Keratinocyte (primary cell): ENCODE measurements at regions not wholly inside any gene's neighbourhood (a gene's known extent, or its start where the extent isn't known, plus 50 kb on each side); places are given as distances from the start of the nearest gene placed in this dataset.

Experiments used
- DNase-seq: peaks from one replicate; pipeline ENCODE4 v3.0.0-alpha.2; 2011; ENCODE audit warnings: low read depth, missing footprints, low spot score
- FAIRE-seq: peaks from 2 replicates; lab custom pipeline; 2011; peaks lifted over from hg19 to GRCh38; lab: Jason Lieb, UNC
- H2AFZ ChIP-seq: 2 replicates; pipeline ENCODE4 v1.6.0; 2012; ENCODE audit warnings: low read length, control low read depth, inconsistent platforms; ENCODE audit not compliant: control insufficient read depth
- H3K27ac ChIP-seq: 2 replicates; pipeline ENCODE4 v1.5.1; 2011; ENCODE audit warnings: low read length; ENCODE audit not compliant: control insufficient read depth, insufficient read depth
- H3K27me3 ChIP-seq: 3 replicates; pipeline ENCODE4 v1.6.0; 2011; ENCODE audit warnings: low read length; ENCODE audit not compliant: control insufficient read depth, insufficient read depth; ENCODE audit errors: extremely low read depth
- H3K36me3 ChIP-seq, 2 experiments: 2 replicates in 1 of 2; 3 replicates in 1 of 2; pipeline ENCODE4 v1.5.1; 2011; ENCODE audit warnings: low read length in 2 of 2, mild to moderate bottlenecking in 1 of 2; ENCODE audit not compliant: control insufficient read depth in 2 of 2, insufficient read depth in 2 of 2; ENCODE audit errors: extremely low read depth in 1 of 2
- H3K4me1 ChIP-seq: 3 replicates; pipeline ENCODE4 v1.5.1; 2011; ENCODE audit warnings: low read length; ENCODE audit not compliant: control insufficient read depth, insufficient read depth; ENCODE audit errors: extremely low read depth
- H3K4me2 ChIP-seq: 3 replicates; pipeline ENCODE4 v1.6.0; 2011; ENCODE audit warnings: low read depth, low read length; ENCODE audit not compliant: control insufficient read depth, insufficient read depth; ENCODE audit errors: extremely low read depth
- H3K4me3 ChIP-seq, 3 experiments: fragments of 200-600 bp in 1 of 3; sonication (generic) in 1 of 3; 2 replicates in 2 of 3; 3 replicates in 1 of 3; pipeline ENCODE4 v1.5.1; 2011 to 2016; ENCODE audit warnings: low read length in 3 of 3, mild to moderate bottlenecking in 3 of 3, control low read depth in 2 of 3, inconsistent platforms in 1 of 3, low read depth in 1 of 3, mixed read lengths in 1 of 3, mixed run types in 1 of 3, moderate library complexity in 1 of 3; ENCODE audit not compliant: control insufficient read depth in 2 of 3, insufficient read depth in 2 of 3; ENCODE audit errors: extremely low read depth in 1 of 3
- H3K79me2 ChIP-seq: 2 replicates; pipeline ENCODE4 v1.6.0; 2012; ENCODE audit warnings: low read length; ENCODE audit not compliant: control insufficient read depth, insufficient read depth
- H3K9ac ChIP-seq: 3 replicates; pipeline ENCODE4 v1.6.0; 2011; ENCODE audit warnings: low read length; ENCODE audit not compliant: control insufficient read depth, insufficient read depth; ENCODE audit errors: extremely low read depth
- H3K9me1 ChIP-seq: 3 replicates; pipeline ENCODE4 v1.6.0; 2011; ENCODE audit warnings: low read length; ENCODE audit not compliant: control insufficient read depth, insufficient read depth; ENCODE audit errors: extremely low read depth
- H3K9me3 ChIP-seq: 2 replicates; pipeline ENCODE4 v1.5.1; 2012; ENCODE audit warnings: low read depth, low read length; ENCODE audit not compliant: control insufficient read depth
- H4K20me1 ChIP-seq: 3 replicates; pipeline ENCODE4 v1.6.0; 2011; ENCODE audit warnings: low read length; ENCODE audit not compliant: control insufficient read depth, insufficient read depth; ENCODE audit errors: extremely low read depth
- EZH2 ChIP-seq: IDR thresholded peaks from one replicate; pipeline ENCODE4 v1.6.1; 2012; ENCODE audit warnings: inconsistent platforms, mild to moderate bottlenecking, low read length, moderate library complexity
- dilution Hi-C: fragments of 300-500 bp; cut with MboI; formaldehyde crosslinking; loops from one replicate; pipeline ENCODE4 v1.7.0; 2020; ENCODE audit warnings: low sequenced_read_pairs; ENCODE audit not compliant: extremely low pct_ligation_motif_present
- TF ChIP-seq, protein P1 (sequence below), 3 experiments: IDR thresholded peaks in 1 of 3; conservative IDR thresholded peaks in 1 of 3; optimal IDR thresholded peaks in 1 of 3; 2 replicates in 2 of 3; 3 replicates in 1 of 3; pipeline versions ENCODE3 to v1.5.1; 2011; ENCODE audit warnings: low read length in 3 of 3, mild to moderate bottlenecking in 3 of 3, moderate library complexity in 2 of 3, control low read depth in 1 of 3, inconsistent platforms in 1 of 3; ENCODE audit not compliant: insufficient read depth in 2 of 3; ENCODE audit errors: extremely low read depth in 1 of 3

DNA sequence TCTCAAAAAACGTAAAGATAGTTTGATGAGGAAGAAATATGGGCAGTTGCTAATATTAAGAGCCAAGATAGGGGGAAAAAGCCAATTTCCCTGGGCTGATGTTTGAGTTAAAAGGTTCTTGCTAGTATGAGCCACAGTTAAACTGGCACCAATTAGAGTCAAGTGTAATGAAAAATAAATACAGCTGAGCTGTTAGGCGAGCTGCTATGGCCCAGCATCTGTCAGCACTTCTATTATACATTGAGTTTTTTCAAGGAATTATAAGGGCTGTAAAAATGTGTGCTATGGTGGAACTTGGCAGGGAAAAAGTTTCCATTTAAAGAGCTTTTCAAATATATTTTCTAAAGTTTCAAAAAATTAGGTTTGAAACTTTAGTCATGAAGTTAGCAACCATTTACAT lies 279.6 kb downstream of the CYRIA start:
- Histone ChIP-seq H3K9me3 (no peaks in the 10 kb centered on the region), H3K4me1 (no peaks in the 10 kb centered on the region), H2AFZ (no peak overlapping the region), H3K4me3 (no peak overlapping the region), H3K9me1 (no peaks in the 10 kb centered on the region), H4K20me1 (no peaks in the 10 kb centered on the region), H3K36me3 (no peaks in the 10 kb centered on the region), H3K79me2 (no peaks in the 10 kb centered on the region), H3K27ac (no peak overlapping the region), H3K4me2 (no peak overlapping the region), H3K27me3 (no peaks in the 10 kb centered on the region), H3K9ac (no peak overlapping the region)
- no peak for FAIRE-seq
- dilution Hi-C loops: no loop called here
- no peak for TF ChIP-seq EZH2
- TF ChIP-seq, protein P1, sequence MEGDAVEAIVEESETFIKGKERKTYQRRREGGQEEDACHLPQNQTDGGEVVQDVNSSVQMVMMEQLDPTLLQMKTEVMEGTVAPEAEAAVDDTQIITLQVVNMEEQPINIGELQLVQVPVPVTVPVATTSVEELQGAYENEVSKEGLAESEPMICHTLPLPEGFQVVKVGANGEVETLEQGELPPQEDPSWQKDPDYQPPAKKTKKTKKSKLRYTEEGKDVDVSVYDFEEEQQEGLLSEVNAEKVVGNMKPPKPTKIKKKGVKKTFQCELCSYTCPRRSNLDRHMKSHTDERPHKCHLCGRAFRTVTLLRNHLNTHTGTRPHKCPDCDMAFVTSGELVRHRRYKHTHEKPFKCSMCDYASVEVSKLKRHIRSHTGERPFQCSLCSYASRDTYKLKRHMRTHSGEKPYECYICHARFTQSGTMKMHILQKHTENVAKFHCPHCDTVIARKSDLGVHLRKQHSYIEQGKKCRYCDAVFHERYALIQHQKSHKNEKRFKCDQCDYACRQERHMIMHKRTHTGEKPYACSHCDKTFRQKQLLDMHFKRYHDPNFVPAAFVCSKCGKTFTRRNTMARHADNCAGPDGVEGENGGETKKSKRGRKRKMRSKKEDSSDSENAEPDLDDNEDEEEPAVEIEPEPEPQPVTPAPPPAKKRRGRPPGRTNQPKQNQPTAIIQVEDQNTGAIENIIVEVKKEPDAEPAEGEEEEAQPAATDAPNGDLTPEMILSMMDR (optimal IDR thresholded peaks at IDR 0.05 in 1 of 3, IDR thresholded peaks at IDR 0.05 in 1 of 3, conservative IDR thresholded peaks at IDR 0.05 in 1 of 3; ENCODE audit: extremely low read depth in 1 of 3, insufficient read depth in 2 of 3, low read length in 3 of 3): no peak
- no peak for DNase-seq

DNA sequence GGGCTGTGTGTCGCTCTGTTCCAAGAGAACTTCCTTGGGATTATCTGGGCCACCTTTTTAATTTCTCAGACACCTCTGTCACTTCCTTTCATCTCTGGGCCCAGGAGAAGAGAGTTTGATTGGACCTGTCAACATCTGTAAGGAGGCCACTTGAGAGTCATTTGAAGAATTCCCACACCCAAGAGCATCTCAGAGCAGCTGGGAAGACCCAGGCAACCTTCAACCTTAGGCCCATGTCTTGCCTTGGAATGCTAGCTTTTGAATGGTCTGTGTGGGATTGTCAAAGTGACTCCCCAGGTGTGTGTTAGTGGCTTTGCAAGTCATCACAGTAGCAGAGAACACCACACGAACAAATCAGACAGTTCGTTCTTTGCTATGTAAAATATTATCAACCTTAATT lies 280.3 kb downstream of the CYRIA start:
- Histone ChIP-seq H3K9ac (no peak overlapping the region), H2AFZ (no peak overlapping the region), H3K9me1 (no peaks in the 10 kb centered on the region), H3K4me2 (no peak overlapping the region), H4K20me1 (no peaks in the 10 kb centered on the region), H3K27ac (no peak overlapping the region), H3K79me2 (no peaks in the 10 kb centered on the region), H3K36me3 (no peaks in the 10 kb centered on the region), H3K27me3 (no peaks in the 10 kb centered on the region), H3K9me3 (no peaks in the 10 kb centered on the region), H3K4me3 (no peak overlapping the region), H3K4me1 (no peaks in the 10 kb centered on the region)
- FAIRE-seq: no peak
- no peak for DNase-seq
- dilution Hi-C loops: no loop called here
- no peak for TF ChIP-seq EZH2
- TF ChIP-seq, protein P1 (optimal IDR thresholded peaks at IDR 0.05 in 1 of 3, IDR thresholded peaks at IDR 0.05 in 1 of 3, conservative IDR thresholded peaks at IDR 0.05 in 1 of 3; ENCODE audit: extremely low read depth in 1 of 3, insufficient read depth in 2 of 3, low read length in 3 of 3): no peak
